Upper lobe of left lung (tissue), 6 donors: ENCODE measurements at regions not wholly inside any gene's neighbourhood (a gene's known extent, or its start where the extent isn't known, plus 50 kb on each side); places are given as distances from the start of the nearest gene placed in this dataset.

Source experiments
- ATAC-seq, 2 donors: fragments of 200-7000 bp; cut with Tn5 transposase; one replicate each; pipeline ENCODE4 v1.9.1; 2022; ENCODE audit warnings: mild to moderate bottlenecking in 2 of 2, moderate library complexity in 2 of 2; ENCODE audit not compliant: low FRiP score in 2 of 2
- DNase-seq, 2 donors: peaks; one replicate each; pipeline ENCODE4 v3.0.0-alpha.2; 2019 to 2020
- H3K27ac ChIP-seq, 4 donors: fragments of 200-600 bp; sonication (generic); one replicate each; pipeline ENCODE4 v1.5.1; 2016 to 2019
- H3K27me3 ChIP-seq, 4 donors: fragments of 200-600 bp; sonication (generic); one replicate each; pipeline ENCODE4 v1.5.1; 2017 to 2019
- H3K36me3 ChIP-seq, 4 donors: fragments of 200-600 bp; sonication (generic); one replicate each; pipeline ENCODE4 v1.5.1; 2016 to 2019
- H3K4me1 ChIP-seq, 4 donors: fragments of 200-600 bp; sonication (generic); one replicate each; pipeline ENCODE4 v1.5.1; 2018 to 2019
- H3K4me3 ChIP-seq, 4 donors: fragments of 200-600 bp; sonication (generic); one replicate each; pipeline ENCODE4 v1.5.1; 2017 to 2019; ENCODE audit warnings: mild to moderate bottlenecking in 2 of 4, moderate library complexity in 1 of 4
- H3K9me3 ChIP-seq, 4 donors: fragments of 200-600 bp; sonication (generic); one replicate each; pipeline ENCODE4 v1.5.1; 2018 to 2019
- EP300 ChIP-seq, 4 donors: sonication (generic); formaldehyde crosslinking; IDR thresholded peaks; one replicate each; pipeline ENCODE4 v1.5.1; 2017; ENCODE audit warnings: antibody characterized with exemption in 4 of 4, control low read depth in 2 of 4
- POLR2A ChIP-seq, 4 donors: fragments of 450-650 bp; IDR thresholded peaks; one replicate each; pipeline ENCODE4 v1.5.1; 2016 to 2017; ENCODE audit warnings: antibody characterized with exemption in 4 of 4, mild to moderate bottlenecking in 2 of 4
- POLR2AphosphoS5 ChIP-seq, 2 donors: sonication (generic); formaldehyde crosslinking; IDR thresholded peaks; one replicate each; pipeline ENCODE4 v1.5.1; 2017; ENCODE audit warnings: antibody characterized with exemption in 2 of 2
- WGBS, 2 donors: methylation state at CpG; one replicate each; pipeline ENCODE4 v1.1.5; 2017 to 2018; 5-methylcytosine and 5-hydroxymethylcytosine counted together
- TF ChIP-seq, protein P1 (sequence below), 6 experiments: fragments of 450-650 bp in 4 of 6; fragments of 200-600 bp in 2 of 6; sonication (generic) in 2 of 6; IDR thresholded peaks; one replicate each; pipeline ENCODE4 v1.5.1; 2016 to 2019; ENCODE audit warnings: antibody characterized with exemption in 6 of 6
- donor health status: DM: no; HTN: no; CAD: no; lungs with moderate emphysema.
- donor health status: DM: no; HTN: yes; CAD: no; lungs with severe emphysema.

DNA sequence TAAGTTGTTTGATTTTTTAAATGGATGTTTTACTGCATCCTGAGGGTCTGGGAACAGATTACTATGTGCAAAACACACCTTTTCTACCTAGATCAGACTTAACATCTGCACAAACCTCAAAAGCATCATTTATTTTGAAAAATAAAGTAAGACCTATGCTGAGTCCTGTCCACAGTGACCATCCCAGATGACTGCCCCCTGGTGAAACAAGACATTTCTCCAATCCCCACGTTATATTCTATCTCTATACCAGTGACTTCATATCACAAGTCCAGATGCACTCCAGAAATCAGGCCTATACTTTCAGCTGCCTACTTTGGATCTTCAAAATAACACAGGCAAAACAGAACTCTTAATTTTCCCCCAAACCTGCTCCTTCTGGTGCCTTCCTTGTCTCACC, 143.2 kb downstream of the P2RY1 start:
- ATAC-seq (no peak), DNase-seq (no peak)
- no peaks in the 10 kb centered on the region for H3K9me3 ChIP-seq
- no peaks in the 10 kb centered on the region for H3K4me1 ChIP-seq
- no peaks in the 10 kb centered on the region for H3K36me3 ChIP-seq
- 72 to 73% methylated on average over 1 of the region's 1 CpG for WGBS, 2 donors
- TF ChIP-seq EP300 (IDR thresholded peaks at IDR 0.05) (no peak), POLR2A (IDR thresholded peaks at IDR 0.05) (no peak), POLR2AphosphoS5 (IDR thresholded peaks at IDR 0.05) (no peak)
- TF ChIP-seq, protein P1, sequence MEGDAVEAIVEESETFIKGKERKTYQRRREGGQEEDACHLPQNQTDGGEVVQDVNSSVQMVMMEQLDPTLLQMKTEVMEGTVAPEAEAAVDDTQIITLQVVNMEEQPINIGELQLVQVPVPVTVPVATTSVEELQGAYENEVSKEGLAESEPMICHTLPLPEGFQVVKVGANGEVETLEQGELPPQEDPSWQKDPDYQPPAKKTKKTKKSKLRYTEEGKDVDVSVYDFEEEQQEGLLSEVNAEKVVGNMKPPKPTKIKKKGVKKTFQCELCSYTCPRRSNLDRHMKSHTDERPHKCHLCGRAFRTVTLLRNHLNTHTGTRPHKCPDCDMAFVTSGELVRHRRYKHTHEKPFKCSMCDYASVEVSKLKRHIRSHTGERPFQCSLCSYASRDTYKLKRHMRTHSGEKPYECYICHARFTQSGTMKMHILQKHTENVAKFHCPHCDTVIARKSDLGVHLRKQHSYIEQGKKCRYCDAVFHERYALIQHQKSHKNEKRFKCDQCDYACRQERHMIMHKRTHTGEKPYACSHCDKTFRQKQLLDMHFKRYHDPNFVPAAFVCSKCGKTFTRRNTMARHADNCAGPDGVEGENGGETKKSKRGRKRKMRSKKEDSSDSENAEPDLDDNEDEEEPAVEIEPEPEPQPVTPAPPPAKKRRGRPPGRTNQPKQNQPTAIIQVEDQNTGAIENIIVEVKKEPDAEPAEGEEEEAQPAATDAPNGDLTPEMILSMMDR (IDR thresholded peaks at IDR 0.05) = no peak
- H3K4me3 ChIP-seq = no peak overlapping the region
- H3K27ac ChIP-seq = no peak overlapping the region
- H3K27me3 ChIP-seq = no peaks in the 10 kb centered on the region

DNA sequence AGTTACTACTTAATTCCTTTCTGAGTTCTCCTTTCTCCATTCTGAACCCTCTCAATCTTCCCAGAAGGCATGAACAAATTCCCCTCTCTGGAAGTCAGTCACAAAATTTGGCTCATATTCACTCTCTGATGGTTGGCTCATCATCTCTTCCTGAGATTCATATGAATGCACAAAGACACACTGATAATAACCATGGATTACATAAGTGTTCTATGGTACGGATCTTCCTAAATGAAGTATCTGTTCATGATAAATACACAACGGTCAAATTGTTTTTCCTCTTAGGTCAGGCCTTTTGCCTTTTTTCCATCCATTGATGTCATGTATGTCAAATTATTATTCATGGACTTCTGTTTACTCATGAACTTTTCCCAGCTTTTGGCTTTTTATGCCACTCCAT, 162.6 kb downstream of the P2RY1 start:
- no peaks in the 10 kb centered on the region for H3K36me3 ChIP-seq
- TF ChIP-seq, protein P1 (IDR thresholded peaks at IDR 0.05) = no peak
- no peak for TF ChIP-seq POLR2AphosphoS5 (IDR thresholded peaks at IDR 0.05)
- TF ChIP-seq EP300 (IDR thresholded peaks at IDR 0.05) = no peak
- no peak for TF ChIP-seq POLR2A (IDR thresholded peaks at IDR 0.05)
- DNase-seq (no peak), ATAC-seq (no peak)
- 82 to 86% methylated on average over 2 of the region's 2 CpGs for WGBS, 2 donors
- H3K27ac ChIP-seq = no peak overlapping the region
- no peaks in the 10 kb centered on the region for H3K27me3 ChIP-seq
- H3K4me3 ChIP-seq = no peak overlapping the region
- no peaks in the 10 kb centered on the region for H3K9me3 ChIP-seq
- no peaks in the 10 kb centered on the region for H3K4me1 ChIP-seq

DNA sequence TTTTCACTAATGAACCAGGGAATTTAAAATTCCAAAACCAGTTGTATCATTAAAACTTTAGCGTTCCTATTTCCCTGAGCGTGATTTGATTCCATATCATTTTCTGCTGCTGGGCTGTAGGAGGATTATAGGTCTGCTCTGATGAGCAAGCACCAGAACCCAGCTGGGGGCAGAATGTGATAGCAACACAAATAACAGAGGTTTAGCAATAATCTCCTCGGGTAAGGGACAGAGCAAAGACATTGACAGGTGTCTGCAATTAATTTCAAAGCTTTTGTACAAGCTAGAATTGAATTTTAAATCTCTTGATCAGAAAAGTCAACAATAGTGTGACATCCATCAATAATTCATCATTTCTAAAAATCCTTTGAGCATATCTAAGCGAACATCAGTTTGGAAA, 163.4 kb upstream of the RAP2B start:
- 87 to 92% methylated on average over 4 of the region's 4 CpGs for WGBS, 2 donors
- Histone ChIP-seq H3K27me3 (no peaks in the 10 kb centered on the region), H3K36me3 (no peaks in the 10 kb centered on the region), H3K27ac (no peak overlapping the region), H3K4me3 (no peak overlapping the region), H3K4me1 (no peaks in the 10 kb centered on the region), H3K9me3 (no peaks in the 10 kb centered on the region)
- ATAC-seq (no peak), DNase-seq (no peak)
- TF ChIP-seq EP300 (IDR thresholded peaks at IDR 0.05) (no peak), POLR2AphosphoS5 (IDR thresholded peaks at IDR 0.05) (no peak), POLR2A (IDR thresholded peaks at IDR 0.05) (no peak)
- TF ChIP-seq, protein P1 (IDR thresholded peaks at IDR 0.05) = no peak

DNA sequence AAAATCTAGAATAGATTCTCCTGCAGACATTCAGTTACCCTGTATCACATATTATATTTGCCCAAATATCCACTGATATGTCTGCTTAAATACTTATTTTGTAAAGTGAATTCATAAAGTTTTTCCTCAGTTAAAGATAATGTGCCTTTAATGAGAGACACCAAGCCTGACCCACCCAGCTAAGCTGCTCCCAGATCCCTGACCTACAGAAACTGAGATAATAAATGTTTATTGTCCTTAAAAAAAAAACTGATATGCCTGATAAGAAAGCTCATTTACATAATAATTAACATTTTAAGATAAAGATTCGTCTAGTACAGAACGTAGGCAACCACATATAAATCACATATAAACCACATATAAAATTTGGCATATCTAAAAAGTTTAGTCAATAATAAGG, 161.7 kb upstream of the RAP2B start:
- DNase-seq = no peak
- no peak overlapping the region for H3K4me3 ChIP-seq
- H3K27me3 ChIP-seq = no peaks in the 10 kb centered on the region
- 83 to 85% methylated on average over 2 of the region's 2 CpGs for WGBS, 2 donors
- no peaks in the 10 kb centered on the region for H3K4me1 ChIP-seq
- no peak overlapping the region for H3K27ac ChIP-seq
- ATAC-seq = no peak
- no peak for TF ChIP-seq EP300 (IDR thresholded peaks at IDR 0.05)
- TF ChIP-seq, protein P1 (IDR thresholded peaks at IDR 0.05) = no peak
- no peaks in the 10 kb centered on the region for H3K9me3 ChIP-seq
- H3K36me3 ChIP-seq = no peaks in the 10 kb centered on the region

DNA sequence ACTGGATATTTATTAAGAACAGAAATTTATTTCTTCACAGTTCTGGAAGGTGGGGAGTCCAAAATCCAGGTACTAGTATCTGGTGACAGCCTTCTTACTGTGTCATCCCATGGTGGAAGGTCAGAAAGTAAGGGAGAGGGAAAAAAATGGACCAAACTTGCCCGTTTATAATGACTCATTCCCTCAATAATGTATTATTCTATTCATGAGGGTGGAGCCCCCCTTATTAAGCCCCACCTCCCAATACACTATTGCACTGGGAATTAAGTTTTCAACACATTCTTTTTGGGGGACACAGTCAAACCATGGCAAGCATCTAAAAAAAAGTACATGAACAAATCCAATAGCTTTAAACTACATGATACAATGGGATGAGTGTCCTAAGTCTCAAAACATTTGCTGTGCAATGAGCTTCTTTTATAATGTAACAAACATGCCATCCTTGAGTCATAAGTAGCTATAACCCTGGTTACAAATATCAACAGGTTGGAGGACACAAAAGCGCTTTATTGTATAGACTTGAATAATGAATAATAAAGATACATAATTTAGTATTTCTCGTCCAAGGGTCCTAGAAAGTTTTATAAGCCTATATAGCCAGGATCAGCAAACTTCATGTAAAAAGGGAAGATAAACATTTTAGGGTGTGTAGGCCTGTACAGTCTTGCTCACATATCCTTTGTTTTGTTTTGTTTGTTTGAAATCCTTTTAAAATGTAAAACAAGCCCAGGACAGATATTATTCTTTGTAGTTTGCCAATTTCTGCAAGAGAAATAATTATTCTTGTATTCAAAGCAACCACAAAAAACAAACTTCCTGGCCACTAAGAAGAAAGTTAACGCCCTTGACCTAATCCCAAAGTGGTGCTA, 160.6 kb upstream of the RAP2B start:
- 75 to 82% methylated on average over 4 of the region's 4 CpGs for WGBS, 2 donors
- no peak for ATAC-seq

More for the DNA sequence above, 160.6 kb upstream of the RAP2B start:
- H3K4me1 ChIP-seq = no peaks in the 10 kb centered on the region
- no peak overlapping the region for H3K27ac ChIP-seq
- no peak for DNase-seq
- no peak overlapping the region for H3K4me3 ChIP-seq
- no peaks in the 10 kb centered on the region for H3K27me3 ChIP-seq
- no peaks in the 10 kb centered on the region for H3K36me3 ChIP-seq
- no peaks in the 10 kb centered on the region for H3K9me3 ChIP-seq
- no peak for TF ChIP-seq EP300 (IDR thresholded peaks at IDR 0.05)
- no peak for TF ChIP-seq POLR2AphosphoS5 (IDR thresholded peaks at IDR 0.05)
- TF ChIP-seq, protein P1 (IDR thresholded peaks at IDR 0.05) = no peak
- no peak for TF ChIP-seq POLR2A (IDR thresholded peaks at IDR 0.05)
